H1 (cell line): ENCODE measurements at regions not wholly inside any gene's neighbourhood (a gene's known extent, or its start where the extent isn't known, plus 50 kb on each side); places are given as distances from the start of the nearest gene placed in this dataset.

Experiments used
- CTCF ChIA-PET: fragments of 300-600 bp; sonication (Branson Sonifier 250); formaldehyde crosslinking; loops from one replicate; lab custom pipeline; 2021; ENCODE audit not compliant: partially characterized antibody; lab: Charles Lee
- POLR2A ChIA-PET: fragments of 300-600 bp; sonication (Branson Sonifier 250); formaldehyde crosslinking; loops from one replicate; lab custom pipeline; 2021; ENCODE audit warnings: inconsistent platforms; ENCODE audit not compliant: partially characterized antibody; lab: Charles Lee
- DNase-seq, 2 experiments: peaks; one replicate each; pipeline versions ENCODE4 v3.0.0 to v3.0.0-alpha.2; 2010 to 2022; ENCODE audit warnings: low spot score in 2 of 2, low read depth in 1 of 2, mixed read lengths in 1 of 2
- FAIRE-seq: peaks from 2 replicates; lab custom pipeline; 2011; peaks lifted over from hg19 to GRCh38; lab: Jason Lieb, UNC
- H2AFZ ChIP-seq: 2 replicates; pipeline ENCODE4 v1.8.1; 2012; ENCODE audit warnings: low read length, inconsistent platforms
- H2AK5ac ChIP-seq: 2 replicates; pipeline ENCODE4 v1.6.1; 2013; ENCODE audit warnings: low read depth, low read length
- H2BK120ac ChIP-seq: replicated peaks from 2 replicates; pipeline ENCODE3; 2013; ENCODE audit warnings: low read depth, low read length, inconsistent platforms
- H2BK12ac ChIP-seq: 2 replicates; pipeline ENCODE4 v1.6.1; 2013; ENCODE audit warnings: low read depth, low read length
- H2BK15ac ChIP-seq: 2 replicates; pipeline ENCODE4 v1.6.1; 2013; ENCODE audit warnings: low read length
- H2BK20ac ChIP-seq: 2 replicates; pipeline ENCODE4 v1.6.1; 2013; ENCODE audit warnings: low read length
- H2BK5ac ChIP-seq: 2 replicates; pipeline ENCODE4 v1.6.1; 2013; ENCODE audit warnings: low read depth, low read length
- H3K14ac ChIP-seq: 2 replicates; pipeline ENCODE4 v1.6.1; 2013; ENCODE audit warnings: inconsistent platforms; ENCODE audit not compliant: insufficient read length
- H3K18ac ChIP-seq: 2 replicates; pipeline ENCODE4 v1.6.1; 2013; ENCODE audit warnings: low read length; ENCODE audit errors: extremely low read depth
- H3K23ac ChIP-seq: 2 replicates; pipeline ENCODE4 v1.6.1; 2013; ENCODE audit warnings: inconsistent platforms; ENCODE audit not compliant: insufficient read length
- H3K23me2 ChIP-seq: 2 replicates; pipeline ENCODE4 v1.6.1; 2013; ENCODE audit warnings: low read depth, low read length
- H3K27ac ChIP-seq: 2 replicates; pipeline ENCODE4 v1.6.1; 2011; ENCODE audit warnings: low read depth, low read length, inconsistent platforms
- H3K27me3 ChIP-seq, 4 experiments: replicated peaks in 1 of 4; 1 replicate in 1 of 4; 2 replicates in 3 of 4; pipeline versions ENCODE4 v1.6.1 to v1.8.1; 2011 to 2013; ENCODE audit warnings: low read length in 3 of 4, mild to moderate bottlenecking in 3 of 4, inconsistent platforms in 2 of 4, mixed read lengths in 2 of 4, moderate library complexity in 1 of 4; ENCODE audit not compliant: control insufficient read depth in 3 of 4, insufficient read depth in 3 of 4; ENCODE audit errors: extremely low read depth in 1 of 4
- H3K36me3 ChIP-seq, 4 experiments: 2 replicates each; pipeline versions ENCODE4 v1.6.1 to v1.8.1; 2011 to 2013; ENCODE audit warnings: mild to moderate bottlenecking in 4 of 4, low read length in 3 of 4, moderate library complexity in 2 of 4, control low read depth in 1 of 4, inconsistent platforms in 1 of 4; ENCODE audit not compliant: insufficient read depth in 4 of 4, control insufficient read depth in 2 of 4
- H3K4ac ChIP-seq: replicated peaks from 2 replicates; pipeline ENCODE3; 2013; ENCODE audit warnings: low read length, low read depth, mixed read lengths, inconsistent platforms; ENCODE audit not compliant: insufficient read length
- H3K4me1 ChIP-seq, 4 experiments: replicated peaks in 1 of 4; 1 replicate in 1 of 4; 2 replicates in 3 of 4; pipeline versions ENCODE4 v1.6.1 to v1.8.1; 2011 to 2013; ENCODE audit warnings: low read length in 3 of 4, inconsistent platforms in 2 of 4, mixed read lengths in 1 of 4; ENCODE audit not compliant: insufficient read depth in 4 of 4, control insufficient read depth in 3 of 4
- H3K4me2 ChIP-seq, 2 experiments: 2 replicates each; pipeline versions ENCODE4 v1.6.1 to v1.8.1; 2011 to 2013; ENCODE audit warnings: low read depth in 2 of 2, low read length in 2 of 2, control low read depth in 1 of 2, inconsistent platforms in 1 of 2, mild to moderate bottlenecking in 1 of 2; ENCODE audit not compliant: insufficient read depth in 1 of 2
- H3K4me3 ChIP-seq, 4 experiments: fragments of 200-600, 300-600 bp in 1 of 4; sonication (generic), shearing (Covaris generic), sonication (Bioruptor Twin) in 1 of 4; 2 replicates each; pipeline versions ENCODE4 v1.5.1 to v1.8.1; 2011 to 2016; ENCODE audit warnings: low read length in 4 of 4, low read depth in 3 of 4, control low read depth in 2 of 4, inconsistent platforms in 2 of 4, mild to moderate bottlenecking in 2 of 4, mixed read lengths in 1 of 4, moderate library complexity in 1 of 4; ENCODE audit not compliant: insufficient read depth in 2 of 4; ENCODE audit errors: extremely low read depth in 1 of 4
- H3K56ac ChIP-seq: replicated peaks from 2 replicates; pipeline ENCODE3; 2013; ENCODE audit warnings: low read depth, mild to moderate bottlenecking, mixed read lengths, low read length, inconsistent platforms; ENCODE audit not compliant: insufficient read length
- H3K79me1 ChIP-seq: 2 replicates; pipeline ENCODE4 v1.6.1; 2013; ENCODE audit warnings: low read depth, low read length, control low read depth
- H3K79me2 ChIP-seq, 2 experiments: 2 replicates each; pipeline versions ENCODE4 v1.6.1 to v1.8.1; 2012 to 2013; ENCODE audit warnings: low read length in 2 of 2, mild to moderate bottlenecking in 2 of 2, inconsistent platforms in 1 of 2; ENCODE audit not compliant: insufficient read depth in 2 of 2, control insufficient read depth in 1 of 2
- H3K9ac ChIP-seq, 4 experiments: replicated peaks in 1 of 4; 1 replicate in 1 of 4; 2 replicates in 3 of 4; pipeline versions ENCODE4 v1.6.1 to v1.8.1; 2011 to 2013; ENCODE audit warnings: low read depth in 3 of 4, low read length in 3 of 4, control low read depth in 2 of 4, mild to moderate bottlenecking in 2 of 4, moderate library complexity in 2 of 4, inconsistent platforms in 1 of 4; ENCODE audit errors: extremely low read depth in 1 of 4
- H3K9me3 ChIP-seq, 2 experiments: 2 replicates each; pipeline versions ENCODE4 v1.6.1 to v1.8.1; 2012 to 2013; ENCODE audit warnings: mild to moderate bottlenecking in 2 of 2, moderate library complexity in 2 of 2, control low read depth in 1 of 2, inconsistent platforms in 1 of 2, low read depth in 1 of 2, low read length in 1 of 2, mixed read lengths in 1 of 2; ENCODE audit not compliant: insufficient read depth in 2 of 2
- H4K20me1 ChIP-seq, 2 experiments: replicated peaks in 1 of 2; 2 replicates each; pipeline versions ENCODE3 to v1.8.1; 2011 to 2013; ENCODE audit warnings: inconsistent platforms in 2 of 2, low read length in 2 of 2, mild to moderate bottlenecking in 1 of 2; ENCODE audit not compliant: insufficient read depth in 2 of 2, control insufficient read depth in 1 of 2
- H4K5ac ChIP-seq: 2 replicates; pipeline ENCODE4 v1.6.1; 2013; ENCODE audit warnings: low read length, low read depth, mixed read lengths, inconsistent platforms; ENCODE audit not compliant: insufficient read length
- H4K8ac ChIP-seq: 2 replicates; pipeline ENCODE4 v1.8.0; 2013; ENCODE audit warnings: mild to moderate bottlenecking, moderate library complexity, low read length, inconsistent platforms; ENCODE audit not compliant: insufficient read depth; ENCODE audit errors: extremely low read depth
- H4K91ac ChIP-seq: replicated peaks from 2 replicates; pipeline ENCODE3; 2013; ENCODE audit warnings: low read length, mixed read lengths, inconsistent platforms; ENCODE audit not compliant: insufficient read length
- PHF8 ChIP-seq: fragments of 200-600 bp; sonication (generic); conservative IDR thresholded peaks from 2 replicates; pipeline ENCODE4 v1.7.1; 2012; ENCODE audit warnings: low read depth, mild to moderate bottlenecking, inconsistent platforms, low read length, moderate library complexity
- TAF7 ChIP-seq: optimal IDR thresholded peaks from 2 replicates; pipeline ENCODE3; 2011; ENCODE audit warnings: low read depth, mild to moderate bottlenecking, inconsistent platforms, low read length, moderate library complexity, borderline replicate concordance
- WGBS, 2 experiments: shearing (Covaris generic) in 1 of 2; methylation state at CpG; one replicate each; pipeline versions ENCODE4 v1.1.6 to v1.1.7; 2013 to 2015; ENCODE audit warnings: low lambda C conversion rate in 2 of 2, mixed read lengths in 2 of 2, inconsistent platforms in 1 of 2, low coverage in 1 of 2, missing lambda C conversion rate in 1 of 2; ENCODE audit not compliant: insufficient replicate concordance in 2 of 2, insufficient coverage in 1 of 2, insufficient read length in 1 of 2; ENCODE audit errors: extremely low coverage in 1 of 2, missing lambda C conversion rate in 1 of 2; 5-methylcytosine and 5-hydroxymethylcytosine counted together

DNA sequence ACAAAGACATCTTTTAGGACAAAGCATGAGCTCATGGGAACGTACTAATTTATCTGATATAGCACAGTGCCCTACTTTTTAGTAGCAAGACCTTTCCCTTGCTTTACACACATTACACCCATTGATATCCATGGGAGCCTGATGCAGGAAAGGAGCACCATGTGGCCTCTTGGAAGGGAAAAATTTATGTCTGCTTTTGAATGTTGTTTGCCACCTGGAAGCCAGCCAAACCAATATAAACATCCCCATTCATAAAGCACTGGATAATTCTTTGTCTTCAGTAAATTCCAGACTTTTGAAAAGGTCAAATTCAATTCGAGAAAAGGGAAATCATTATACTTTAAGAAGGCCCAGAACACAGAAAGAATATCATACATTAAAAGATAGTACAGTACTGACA lies 152.3 kb upstream of the BEND6 start:
- CTCF ChIA-PET: no interaction called here
- Histone ChIP-seq H3K14ac (no peak overlapping the region), H2BK15ac (no peak overlapping the region), H4K5ac (no peak overlapping the region), H3K9me3 (no peaks in the 10 kb centered on the region), H4K20me1 (no peaks in the 10 kb centered on the region), H3K27me3 (no peaks in the 10 kb centered on the region), H2BK5ac (no peak overlapping the region), H2BK12ac (no peak overlapping the region), H3K9ac (no peak overlapping the region), H3K23ac (no peak overlapping the region), H2BK120ac (no peak overlapping the region), H3K27ac (no peak overlapping the region), H3K4me1 (peaks cover 0 to 11% (median 4%) of the 10 kb centered on the region in 4 experiments; a peak in 3 of 7 replicates), H3K4me2 (no peak overlapping the region), H3K79me1 (no peaks in the 10 kb centered on the region), H3K36me3 (no peaks in the 10 kb centered on the region), H3K56ac (no peak overlapping the region), H4K8ac (no peak overlapping the region), H3K18ac (no peak overlapping the region), H4K91ac (no peak overlapping the region), H2BK20ac (no peak overlapping the region), H2AFZ (no peak overlapping the region), H3K23me2 (no peaks in the 10 kb centered on the region), H3K4ac (no peak overlapping the region), H2AK5ac (no peak overlapping the region), H3K79me2 (peaks cover 3 to 89% of the 10 kb centered on the region in 2 experiments; a peak in 3 of 4 replicates), H3K4me3 (no peak overlapping the region)
- TF ChIP-seq PHF8 (no peak), TAF7 (no peak)
- POLR2A ChIA-PET: no interaction called here
- DNase-seq: no peak
- FAIRE-seq: no peak
- WGBS, 2 experiments: 93% methylated on average over 2 of the region's 2 CpGs; no CpG with 5 or more reads in 1 of the 2 experiments
